GM12878 (cell line): ENCODE measurements at regions not wholly inside any gene's neighbourhood (a gene's known extent, or its start where the extent isn't known, plus 50 kb on each side); places are given as distances from the start of the nearest gene placed in this dataset.

Source experiments
- BACH1 ChIP-seq: fragments of 450-650 bp; IDR thresholded peaks from 2 replicates; pipeline ENCODE4 v1.6.1; 2017; ENCODE audit warnings: mild to moderate bottlenecking, borderline replicate concordance
- CHD2 ChIP-seq: IDR thresholded peaks from 2 replicates; pipeline ENCODE4 v1.6.1; 2011; ENCODE audit warnings: low read depth, low read length, improper control_type of control experiment, borderline replicate concordance
- E2F8 ChIP-seq: fragments of 450-650 bp; IDR thresholded peaks from 2 replicates; pipeline ENCODE4 v1.6.1; 2018; ENCODE audit warnings: mild to moderate bottlenecking, low read depth, moderate library complexity; ENCODE audit not compliant: partially characterized antibody
- KLF5 ChIP-seq: fragments of 450-650 bp; IDR thresholded peaks from 2 replicates; pipeline ENCODE4 v1.6.1; 2014; ENCODE audit warnings: mild to moderate bottlenecking; ENCODE audit not compliant: partially characterized antibody
- MAX ChIP-seq: IDR thresholded peaks from 2 replicates; pipeline ENCODE4 v1.6.1; 2012; ENCODE audit warnings: low read depth, low read length, improper control_type of control experiment
- MLLT1 ChIP-seq: fragments of 450-650 bp; IDR thresholded peaks from 2 replicates; pipeline ENCODE4 v1.6.1; 2016; ENCODE audit warnings: mild to moderate bottlenecking
- MTA2 ChIP-seq: fragments of 450-650 bp; IDR thresholded peaks from 2 replicates; pipeline ENCODE4 v1.6.1; 2016; ENCODE audit warnings: low read depth, mild to moderate bottlenecking, moderate library complexity
- NBN ChIP-seq: fragments of 450-650 bp; IDR thresholded peaks from 2 replicates; pipeline ENCODE4 v1.6.1; 2016
- NKRF ChIP-seq: fragments of 450-650 bp; conservative IDR thresholded peaks from 2 replicates; pipeline ENCODE4 v1.6.1; 2017; ENCODE audit warnings: mild to moderate bottlenecking, moderate library complexity
- NR2C1 ChIP-seq: fragments of 450-650 bp; IDR thresholded peaks from 2 replicates; pipeline ENCODE4 v1.6.1; 2017; ENCODE audit warnings: antibody characterized with exemption, mild to moderate bottlenecking, moderate library complexity
- NR2F1 ChIP-seq: fragments of 450-650 bp; conservative IDR thresholded peaks from 2 replicates; pipeline ENCODE4 v1.6.1; 2017; ENCODE audit warnings: mild to moderate bottlenecking
- RAD21 ChIP-seq: IDR thresholded peaks from 2 replicates; pipeline ENCODE4 v1.6.1; 2011; ENCODE audit warnings: mild to moderate bottlenecking, low read depth, low read length, moderate library complexity; ENCODE audit not compliant: insufficient read depth
- RB1 ChIP-seq: fragments of 450-650 bp; formaldehyde crosslinking; IDR thresholded peaks from 2 replicates; pipeline ENCODE4 v1.6.1; 2017; ENCODE audit warnings: mild to moderate bottlenecking, borderline replicate concordance
- RFX5 ChIP-seq: IDR thresholded peaks from 2 replicates; pipeline ENCODE4 v1.6.1; 2011; ENCODE audit warnings: low read depth, low read length, improper control_type of control experiment
- SIN3A ChIP-seq: IDR thresholded peaks from 2 replicates; pipeline ENCODE4 v1.6.1; 2012; ENCODE audit warnings: low read depth, low read length, improper control_type of control experiment
- SMARCA5 ChIP-seq: fragments of 450-650 bp; IDR thresholded peaks from 2 replicates; pipeline ENCODE4 v1.6.1; 2017; ENCODE audit warnings: mild to moderate bottlenecking
- SMC3 ChIP-seq: IDR thresholded peaks from 2 replicates; pipeline ENCODE4 v1.6.1; 2011; ENCODE audit warnings: low read length, improper control_type of control experiment, borderline replicate concordance
- TCF12 ChIP-seq: IDR thresholded peaks from 2 replicates; pipeline ENCODE4 v1.6.1; 2011; ENCODE audit warnings: low read depth, mild to moderate bottlenecking, low read length
- TCF3 ChIP-seq: IDR thresholded peaks from 2 replicates; pipeline ENCODE4 v1.6.1; 2012; ENCODE audit warnings: low read depth, mild to moderate bottlenecking, low read length, borderline replicate concordance; ENCODE audit not compliant: insufficient read depth
- WRNIP1 ChIP-seq: IDR thresholded peaks from 2 replicates; pipeline ENCODE4 v1.6.1; 2011; ENCODE audit warnings: low read depth, low read length, improper control_type of control experiment, borderline replicate concordance
- ZNF207 ChIP-seq: fragments of 450-650 bp; IDR thresholded peaks from 2 replicates; pipeline ENCODE4 v1.6.1; 2014; ENCODE audit warnings: antibody characterized with exemption, mild to moderate bottlenecking, borderline replicate concordance
- ZNF622 ChIP-seq: fragments of 450-650 bp; IDR thresholded peaks from 2 replicates; pipeline ENCODE4 v1.6.1; 2017; ENCODE audit warnings: mild to moderate bottlenecking, inconsistent platforms

GRCh38 chr1:204806943-204807687, 63.5 kb upstream of the NFASC start (continued):
- TF ChIP-seq MAX: 0 out of 2 replicates have a peak, but pooled peaks have one; percentile 22
- peak; percentile 32 for TF ChIP-seq KLF5
- peak; percentile 57 for TF ChIP-seq SMC3
- TF ChIP-seq RB1: peak; percentile 93; the same call in 1 of the 2 replicates
- TF ChIP-seq RAD21: peak; percentile 82
- TF ChIP-seq BACH1: peak; percentile 46; the same call in 1 of the 2 replicates
- no peak for TF ChIP-seq ZNF622
- 0 out of 2 replicates have a peak, but pooled peaks have one; percentile 15 for TF ChIP-seq CHD2
- peak; percentile 84 for TF ChIP-seq MLLT1
- TF ChIP-seq E2F8: peak; percentile 39
- 0 out of 2 replicates have a peak, but pooled peaks have one; percentile 62 for TF ChIP-seq RFX5
- TF ChIP-seq NKRF: no peak
- 0 out of 2 replicates have a peak, but pooled peaks have one; percentile 55 for TF ChIP-seq SIN3A
- TF ChIP-seq SMARCA5: peak; percentile 93
- TF ChIP-seq NR2F1: peak; percentile 97
- peak; percentile 77; the same call in 1 of the 2 replicates for TF ChIP-seq NBN
- TF ChIP-seq MTA2: 0 out of 2 replicates have a peak, but pooled peaks have one; percentile 40
- TF ChIP-seq NR2C1: peak; percentile 75
- peak; percentile 72 for TF ChIP-seq TCF12
- TF ChIP-seq ZNF207: 0 out of 2 replicates have a peak, but pooled peaks have one; percentile 58
- TF ChIP-seq WRNIP1: 0 out of 2 replicates have a peak, but pooled peaks have one; percentile 59
- peak; percentile 51; the same call in 1 of the 2 replicates for TF ChIP-seq TCF3
